H1 (cell line): ENCODE measurements at regions not wholly inside any gene's neighbourhood (a gene's known extent, or its start where the extent isn't known, plus 50 kb on each side); places are given as distances from the start of the nearest gene placed in this dataset.

ENCODE experiments used
- CTCF ChIP-seq, 3 experiments: IDR thresholded peaks; 1 replicate in 2 of 3; 2 replicates in 1 of 3; pipeline versions ENCODE4 v1.5.1 to v1.6.1; 2011; ENCODE audit warnings: low read length in 3 of 3, mild to moderate bottlenecking in 3 of 3, inconsistent platforms in 2 of 3, low read depth in 1 of 3, moderate library complexity in 1 of 3; ENCODE audit not compliant: insufficient read depth in 1 of 3; ENCODE audit errors: control extremely low read depth in 1 of 3
- EZH2 ChIP-seq: fragments of 200-600 bp; sonication (generic); IDR thresholded peaks from 2 replicates; pipeline ENCODE4 v1.7.1; 2012; ENCODE audit warnings: low read depth, mild to moderate bottlenecking, moderate library complexity, low read length, inconsistent platforms; ENCODE audit not compliant: severe bottlenecking
- POLR2A ChIP-seq, 2 experiments: IDR thresholded peaks; 1 replicate in 1 of 2; 2 replicates in 1 of 2; pipeline ENCODE4 v1.6.1; 2011; ENCODE audit warnings: low read depth in 2 of 2, low read length in 2 of 2, mild to moderate bottlenecking in 2 of 2; ENCODE audit errors: control extremely low read depth in 1 of 2
- SAP30 ChIP-seq: fragments of 300-600 bp; sonication (generic); IDR thresholded peaks from 2 replicates; pipeline ENCODE4 v1.7.1; 2012; ENCODE audit warnings: low read length, moderate library complexity, mild to moderate bottlenecking, inconsistent platforms; ENCODE audit not compliant: insufficient read depth, insufficient replicate concordance
- SP4 ChIP-seq: IDR thresholded peaks from 2 replicates; pipeline ENCODE4 v1.6.1; 2012; ENCODE audit warnings: low read length, inconsistent platforms
- YY1 ChIP-seq: IDR thresholded peaks from 2 replicates; pipeline ENCODE4 v1.6.1; 2011; ENCODE audit warnings: low read depth, mild to moderate bottlenecking, low read length

- no peak for TF ChIP-seq CTCF (IDR thresholded peaks at IDR 0.05; ENCODE audit: control extremely low read depth in 1 of 3, insufficient read depth in 1 of 3, low read depth in 1 of 3, low read length in 3 of 3)
- TF ChIP-seq SP4: no peak
- TF ChIP-seq POLR2A (IDR thresholded peaks at IDR 0.05; ENCODE audit: control extremely low read depth in 1 of 2, low read depth in 2 of 2, low read length in 2 of 2): no peak
- TF ChIP-seq YY1: no peak
- no peak for TF ChIP-seq EZH2
- no peak for TF ChIP-seq SAP30
Measured at GRCh38 chr4:133637161-133637560, 488.1 kb downstream of the PCDH10 start.
